GM23248 (cell line): ENCODE measurements at regions not wholly inside any gene's neighbourhood (a gene's known extent, or its start where the extent isn't known, plus 50 kb on each side); places are given as distances from the start of the nearest gene placed in this dataset.
"Not testable (repeated sequence)": the region's sequence is repeated elsewhere in the genome, so short reads cannot be mapped to it uniquely, and the experiment has no call there.

Experiments used
- DNase-seq: peaks from one replicate; pipeline ENCODE4 v3.0.0-alpha.2; 2015
- H2AFZ ChIP-seq: fragments of 200-600 bp; sonication (generic); 2 replicates; pipeline ENCODE4 v1.6.1; 2016; ENCODE audit warnings: antibody characterized with exemption
- H3F3A ChIP-seq: fragments of 200-600 bp; sonication (generic); 2 replicates; pipeline ENCODE4 v1.6.1; 2016; ENCODE audit warnings: mild to moderate bottlenecking, antibody characterized with exemption, mixed run types; ENCODE audit not compliant: insufficient read depth
- H3K27ac ChIP-seq: fragments of 200-600 bp; sonication (generic); 2 replicates; pipeline ENCODE4 v1.5.1; 2016; ENCODE audit warnings: mild to moderate bottlenecking
- H3K27me3 ChIP-seq: fragments of 200-600 bp; sonication (generic); replicated peaks from 2 replicates; pipeline ENCODE4 v1.6.1; 2016; ENCODE audit warnings: mild to moderate bottlenecking; ENCODE audit not compliant: insufficient read depth
- H3K36me3 ChIP-seq: fragments of 200-600 bp; sonication (generic); 2 replicates; pipeline ENCODE4 v1.6.1; 2016; ENCODE audit warnings: low read depth, mild to moderate bottlenecking
- H3K4me1 ChIP-seq: fragments of 200-600 bp; sonication (generic); 2 replicates; pipeline ENCODE4 v1.6.1; 2016; ENCODE audit warnings: mild to moderate bottlenecking; ENCODE audit not compliant: insufficient read depth
- H3K4me2 ChIP-seq: fragments of 200-600 bp; sonication (generic); one replicate; pipeline ENCODE4 v1.6.1; 2016; ENCODE audit warnings: mild to moderate bottlenecking; ENCODE audit not compliant: unreplicated experiment
- H3K4me3 ChIP-seq: fragments of 200-600 bp; sonication (generic); 2 replicates; pipeline ENCODE4 v1.5.1; 2016; ENCODE audit warnings: mild to moderate bottlenecking
- H3K79me2 ChIP-seq: fragments of 200-600 bp; sonication (generic); 2 replicates; pipeline ENCODE4 v1.6.1; 2016; ENCODE audit warnings: mild to moderate bottlenecking; ENCODE audit not compliant: insufficient read depth
- H3K9ac ChIP-seq: fragments of 200-600 bp; sonication (generic); 2 replicates; pipeline ENCODE4 v1.6.1; 2016; ENCODE audit warnings: mild to moderate bottlenecking
- H3K9me2 ChIP-seq: fragments of 200-600 bp; sonication (generic); 2 replicates; pipeline ENCODE4 v1.6.1; 2016; ENCODE audit warnings: mixed run types, mild to moderate bottlenecking, moderate library complexity; ENCODE audit not compliant: insufficient read depth
- H3K9me3 ChIP-seq: fragments of 200-600 bp; sonication (generic); one replicate; pipeline ENCODE4 v1.6.1; 2017; ENCODE audit warnings: low read depth
- H4K20me1 ChIP-seq: fragments of 200-600 bp; sonication (generic); 2 replicates; pipeline ENCODE4 v1.6.0; 2016; ENCODE audit not compliant: insufficient read depth
- EZH2 ChIP-seq: fragments of 200-600 bp; sonication (generic); IDR thresholded peaks from 2 replicates; pipeline ENCODE4 v1.6.1; 2018; ENCODE audit warnings: antibody characterized with exemption, mild to moderate bottlenecking; ENCODE audit not compliant: insufficient read depth, poor library complexity, severe bottlenecking
- EZH2phosphoT487 ChIP-seq: fragments of 200-600 bp; sonication (generic); IDR thresholded peaks from 2 replicates; pipeline ENCODE4 v1.6.1; 2018; ENCODE audit warnings: antibody characterized with exemption, moderate library complexity, mild to moderate bottlenecking, low read depth; ENCODE audit not compliant: insufficient read depth
- WGBS, 2 experiments: methylation state at CpG; one replicate each; pipeline ENCODE4 v1.1.6; 2015 to 2017; ENCODE audit warnings: low lambda C conversion rate in 2 of 2, low coverage in 1 of 2; ENCODE audit errors: missing lambda C conversion rate in 2 of 2; 5-methylcytosine and 5-hydroxymethylcytosine counted together
- in situ Hi-C: fragments of 300-500 bp; cut with MboI; formaldehyde crosslinking; loops from 2 replicates; pipeline ENCODE4 v1.15.0; 2020

GRCh38 chr18:66873899-66874298 lies 270.0 kb upstream of the CDH19 start:
- Histone ChIP-seq H2AFZ (no peak overlapping the region), H3K4me2 (no peak overlapping the region), H3K9me2 (no peaks in the 10 kb centered on the region), H3K79me2 (no peaks in the 10 kb centered on the region), H3K27ac (no peak overlapping the region), H3K36me3 (no peaks in the 10 kb centered on the region), H3K9ac (no peak overlapping the region), H3F3A (no peaks in the 10 kb centered on the region), H3K4me3 (no peak overlapping the region), H3K9me3 (no peaks in the 10 kb centered on the region), H3K4me1 (no peaks in the 10 kb centered on the region), H4K20me1 (no peaks in the 10 kb centered on the region), H3K27me3 (no peaks in the 10 kb centered on the region)
- TF ChIP-seq EZH2phosphoT487 (no peak), EZH2 (no peak)
- DNase-seq: no peak
- in situ Hi-C loops: no loop called here
- 30 to 31% methylated on average over 4 of the region's 4 CpGs for WGBS, 2 experiments

- in situ Hi-C loops: no loop called here
These were observed 268.4 kb upstream of the CDH19 start for GRCh38 chr18:66872277-66872676.

GRCh38 chr18:66867653-66868052 lies 263.8 kb upstream of the CDH19 start:
- no peaks in the 10 kb centered on the region for H3K27me3 ChIP-seq
- H3K9me3 ChIP-seq: no peaks in the 10 kb centered on the region
- no peaks in the 10 kb centered on the region for H4K20me1 ChIP-seq
- H3K9me2 ChIP-seq: no peaks in the 10 kb centered on the region
- H3K9ac ChIP-seq: no peak overlapping the region
- no peak overlapping the region for H2AFZ ChIP-seq
- no peak overlapping the region for H3K27ac ChIP-seq
- H3K4me2 ChIP-seq: no peak overlapping the region
- in situ Hi-C loops: no loop called here
- H3K4me1 ChIP-seq: no peaks in the 10 kb centered on the region
- no peaks in the 10 kb centered on the region for H3F3A ChIP-seq
- H3K4me3 ChIP-seq: no peak overlapping the region
- 13 to 18% methylated on average over 4 of the region's 4 CpGs for WGBS, 2 experiments
- no peak for DNase-seq
- TF ChIP-seq EZH2phosphoT487 (no peak), EZH2 (no peak)
- no peaks in the 10 kb centered on the region for H3K36me3 ChIP-seq
- H3K79me2 ChIP-seq: no peaks in the 10 kb centered on the region

More at GRCh38 chr18:66872277-66872676, 268.4 kb upstream of the CDH19 start:
- Histone ChIP-seq H3K27ac (no peak overlapping the region), H3K27me3 (no peaks in the 10 kb centered on the region), H3K79me2 (no peaks in the 10 kb centered on the region), H3K4me1 (no peaks in the 10 kb centered on the region), H3K9me3 (no peaks in the 10 kb centered on the region), H3K4me3 (no peak overlapping the region), H4K20me1 (no peaks in the 10 kb centered on the region), H3K4me2 (no peak overlapping the region), H3K9me2 (no peaks in the 10 kb centered on the region), H3K9ac (no peak overlapping the region), H3F3A (no peaks in the 10 kb centered on the region), H3K36me3 (no peaks in the 10 kb centered on the region), H2AFZ (no peak overlapping the region)
- no peak for DNase-seq
- WGBS, 2 experiments: 0 to 2% methylated on average over 1 of the region's 1 CpG
- TF ChIP-seq EZH2 (no peak), EZH2phosphoT487 (no peak)

- H3K4me2 ChIP-seq, H3K79me2 ChIP-seq, H2AFZ ChIP-seq, H3K36me3 ChIP-seq, H3K27me3 ChIP-seq, in situ Hi-C loops, H3K4me3 ChIP-seq, H3K4me1 ChIP-seq, DNase-seq, H4K20me1 ChIP-seq, H3K27ac ChIP-seq, H3K9ac ChIP-seq, H3F3A ChIP-seq, H3K9me2 ChIP-seq, H3K9me3 ChIP-seq: not testable (repeated sequence)
- WGBS, 2 experiments: 50 to 74% methylated on average over 11 to 43 of the region's 43 CpGs
These were observed 262.6 kb upstream of the CDH19 start for GRCh38 chr18:66866427-66866940.

- H3K4me1 ChIP-seq: no peaks in the 10 kb centered on the region
- no peak for TF ChIP-seq EZH2
- no peak for TF ChIP-seq EZH2phosphoT487
- no peak overlapping the region for H3K4me3 ChIP-seq
- H2AFZ ChIP-seq: no peak overlapping the region
- H4K20me1 ChIP-seq: no peaks in the 10 kb centered on the region
- no peaks in the 10 kb centered on the region for H3F3A ChIP-seq
- WGBS, 2 experiments: 12 to 16% methylated on average over 4 of the region's 4 CpGs
- H3K4me2 ChIP-seq: no peak overlapping the region
- H3K36me3 ChIP-seq: no peaks in the 10 kb centered on the region
- no peak overlapping the region for H3K27ac ChIP-seq
- in situ Hi-C loops: no loop called here
- H3K9me3 ChIP-seq: no peaks in the 10 kb centered on the region
- no peak for DNase-seq
- H3K9me2 ChIP-seq: no peaks in the 10 kb centered on the region
- no peak overlapping the region for H3K9ac ChIP-seq
- H3K79me2 ChIP-seq: no peaks in the 10 kb centered on the region
- no peaks in the 10 kb centered on the region for H3K27me3 ChIP-seq
These were observed 234.6 kb upstream of the CDH19 start for GRCh38 chr18:66838340-66838987.
